Pancreas (tissue), 10 donors: ENCODE measurements at regions not wholly inside any gene's neighbourhood (a gene's known extent, or its start where the extent isn't known, plus 50 kb on each side); places are given as distances from the start of the nearest gene placed in this dataset.

Source experiments
- ATAC-seq, 4 donors: fragments of 200-7000 bp; cut with Tn5 transposase; one replicate each; pipeline versions ENCODE4 v1.8.0 to v1.9.1; 2020; ENCODE audit warnings: mild to moderate bottlenecking in 4 of 4, moderate library complexity in 4 of 4
- DNase-seq, 6 donors: peaks; one replicate each; pipeline ENCODE4 v3.0.0-alpha.2; 2020
- FAIRE-seq: peaks from 2 replicates; lab custom pipeline; 2012; peaks lifted over from hg19 to GRCh38; lab: Jason Lieb, UNC
- H3K27ac ChIP-seq, 4 donors: fragments of 200-600 bp; sonication (generic); 1 replicate in 3 of 4; 2 replicates in 1 of 4; pipeline versions ENCODE4 v1.5.0 to v1.8.0; 2020
- H3K27me3 ChIP-seq, 4 donors: fragments of 200-600 bp; one replicate each; pipeline ENCODE4 v1.8.0; 2021
- H3K36me3 ChIP-seq, 3 donors: fragments of 200-600 bp; sonication (generic) in 1 of 3; one replicate each; pipeline versions ENCODE4 v1.5.0 to v1.8.0; 2020 to 2021
- H3K4me1 ChIP-seq, 3 donors: fragments of 200-600 bp; one replicate each; pipeline ENCODE4 v1.8.0; 2021
- H3K4me3 ChIP-seq, 4 donors: fragments of 200-600 bp; sonication (generic) in 2 of 4; one replicate each; pipeline versions ENCODE4 v1.5.0 to v1.8.0; 2020 to 2021
- H3K9me3 ChIP-seq, 4 donors: fragments of 200-600 bp; one replicate each; pipeline ENCODE4 v1.8.0; 2021
- WGBS, 2 donors: extraction: QIAGEN DNeasy Blood & Tissue Kit; methylation state at CpG; one replicate each; pipeline ENCODE4 v1.1.7; 2013; 5-methylcytosine and 5-hydroxymethylcytosine counted together
- intact Hi-C, 3 donors: fragments of 100-400 bp; cut with DNase I; formaldehyde crosslinking; loops; one replicate each; pipeline versions ENCODE4 v1.11.1 to v1.14.2; 2022
- TF ChIP-seq, protein P1 (sequence below), 4 donors: fragments of 200-600 bp; sonication (generic) in 3 of 4; IDR thresholded peaks; one replicate each; pipeline versions ENCODE4 v1.5.0 to v1.8.0; 2021; ENCODE audit warnings: antibody characterized with exemption in 4 of 4
- donor health status: healthy with polysubstance abuse.
- donor health status: DM: no; HTN: no; CAD: no; lungs with moderate emphysema.
- donor health status: DM: no; HTN: no; CAD: no.
- donor health status: control.
- donor health status: control.
- donor health status: Bipolar disorder and iron deficiency.
- donor health status: DM: yes; HTN: yes; CAD: no.
- donor health status: DM: no; HTN: no; CAD: no.
- donor health status: DM: no; HTN: no; CAD: no.
- donor health status: DM: yes; HTN: yes; CAD: no.

DNA sequence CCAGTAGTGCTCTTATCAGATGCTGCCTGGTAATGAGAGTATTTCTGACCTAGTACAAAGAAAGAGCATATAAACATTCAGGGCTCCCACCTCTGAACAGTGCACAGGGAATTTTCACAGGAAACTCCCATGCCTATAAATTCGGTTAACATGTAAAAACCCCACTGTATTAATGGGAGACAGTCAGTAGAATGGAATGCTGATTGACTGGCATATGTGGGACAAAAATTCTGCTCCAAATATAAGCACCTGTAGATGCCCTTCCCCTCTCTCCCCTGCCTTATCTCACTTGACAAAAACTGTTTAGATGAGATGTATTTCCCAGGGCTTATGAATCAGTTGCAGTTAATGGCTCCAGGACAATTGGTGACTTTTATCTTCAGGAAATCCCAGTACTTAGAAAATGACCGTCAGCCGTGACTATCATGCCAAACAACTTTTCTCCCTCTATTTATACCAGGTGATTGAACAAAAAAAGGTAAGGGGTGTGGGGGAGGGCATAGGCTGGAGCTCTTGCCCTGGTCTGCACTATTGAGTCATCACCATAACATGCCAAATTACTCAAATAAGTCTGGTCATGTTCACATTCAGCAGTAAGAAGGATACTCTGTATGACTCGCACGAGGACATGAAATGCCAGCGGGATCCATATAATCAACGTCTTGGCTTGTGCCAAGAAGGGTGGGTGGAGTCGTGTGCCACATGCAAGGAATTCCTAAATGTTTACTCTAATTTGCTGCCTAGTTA, 176.4 kb upstream of the BMP2 start:
- FAIRE-seq, result no peak
- no peaks in the 10 kb centered on the region for H3K27me3 ChIP-seq
- peak in 3 of 4 donors; percentile 53 to 82 (median 75) for ATAC-seq
- 42 to 46% methylated on average over 8 of the region's 8 CpGs for WGBS, 2 donors
- intact Hi-C loops, result no loop called here
- TF ChIP-seq, protein P1, sequence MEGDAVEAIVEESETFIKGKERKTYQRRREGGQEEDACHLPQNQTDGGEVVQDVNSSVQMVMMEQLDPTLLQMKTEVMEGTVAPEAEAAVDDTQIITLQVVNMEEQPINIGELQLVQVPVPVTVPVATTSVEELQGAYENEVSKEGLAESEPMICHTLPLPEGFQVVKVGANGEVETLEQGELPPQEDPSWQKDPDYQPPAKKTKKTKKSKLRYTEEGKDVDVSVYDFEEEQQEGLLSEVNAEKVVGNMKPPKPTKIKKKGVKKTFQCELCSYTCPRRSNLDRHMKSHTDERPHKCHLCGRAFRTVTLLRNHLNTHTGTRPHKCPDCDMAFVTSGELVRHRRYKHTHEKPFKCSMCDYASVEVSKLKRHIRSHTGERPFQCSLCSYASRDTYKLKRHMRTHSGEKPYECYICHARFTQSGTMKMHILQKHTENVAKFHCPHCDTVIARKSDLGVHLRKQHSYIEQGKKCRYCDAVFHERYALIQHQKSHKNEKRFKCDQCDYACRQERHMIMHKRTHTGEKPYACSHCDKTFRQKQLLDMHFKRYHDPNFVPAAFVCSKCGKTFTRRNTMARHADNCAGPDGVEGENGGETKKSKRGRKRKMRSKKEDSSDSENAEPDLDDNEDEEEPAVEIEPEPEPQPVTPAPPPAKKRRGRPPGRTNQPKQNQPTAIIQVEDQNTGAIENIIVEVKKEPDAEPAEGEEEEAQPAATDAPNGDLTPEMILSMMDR (IDR thresholded peaks at IDR 0.05), result no peak
- no peak overlapping the region for H3K27ac ChIP-seq
- no peaks in the 10 kb centered on the region for H3K36me3 ChIP-seq
- DNase-seq, result no peak
- no peaks in the 10 kb centered on the region for H3K9me3 ChIP-seq
- peaks cover 0 to 3% (median 0%) of the 10 kb centered on the region in 3 donors for H3K4me1 ChIP-seq
- no peak overlapping the region for H3K4me3 ChIP-seq

DNA sequence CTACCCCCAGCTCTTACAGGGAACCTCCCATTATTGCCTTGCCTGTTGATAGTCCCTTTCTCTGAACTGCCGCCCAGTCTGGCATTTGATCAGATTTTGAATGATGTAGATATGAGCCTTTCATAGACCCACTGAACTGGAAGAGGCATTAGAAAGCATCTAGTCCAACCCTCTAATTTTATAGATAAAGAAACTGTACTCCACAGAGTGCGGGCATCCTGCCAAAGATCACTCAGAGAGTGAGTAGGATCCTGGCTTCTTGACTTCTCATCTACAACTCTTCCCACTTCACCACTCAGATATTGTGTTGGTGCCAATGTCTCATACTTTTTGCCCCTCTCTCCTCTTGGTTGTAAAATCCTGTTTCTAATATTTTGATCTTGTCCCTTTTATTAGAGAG, 179.2 kb upstream of the BMP2 start:
- DNase-seq, result peak in 1 of 6 donors; percentile 9
- H3K36me3 ChIP-seq, result no peaks in the 10 kb centered on the region
- no peaks in the 10 kb centered on the region for H3K4me1 ChIP-seq
- intact Hi-C loops, result no loop called here
- ATAC-seq, result no peak
- H3K27ac ChIP-seq, result no peak overlapping the region
- H3K9me3 ChIP-seq, result no peaks in the 10 kb centered on the region
- 52 to 58% methylated on average over 2 of the region's 2 CpGs for WGBS, 2 donors
- no peak for FAIRE-seq
- TF ChIP-seq, protein P1 (IDR thresholded peaks at IDR 0.05), result no peak
- no peaks in the 10 kb centered on the region for H3K27me3 ChIP-seq
- no peak overlapping the region for H3K4me3 ChIP-seq

DNA sequence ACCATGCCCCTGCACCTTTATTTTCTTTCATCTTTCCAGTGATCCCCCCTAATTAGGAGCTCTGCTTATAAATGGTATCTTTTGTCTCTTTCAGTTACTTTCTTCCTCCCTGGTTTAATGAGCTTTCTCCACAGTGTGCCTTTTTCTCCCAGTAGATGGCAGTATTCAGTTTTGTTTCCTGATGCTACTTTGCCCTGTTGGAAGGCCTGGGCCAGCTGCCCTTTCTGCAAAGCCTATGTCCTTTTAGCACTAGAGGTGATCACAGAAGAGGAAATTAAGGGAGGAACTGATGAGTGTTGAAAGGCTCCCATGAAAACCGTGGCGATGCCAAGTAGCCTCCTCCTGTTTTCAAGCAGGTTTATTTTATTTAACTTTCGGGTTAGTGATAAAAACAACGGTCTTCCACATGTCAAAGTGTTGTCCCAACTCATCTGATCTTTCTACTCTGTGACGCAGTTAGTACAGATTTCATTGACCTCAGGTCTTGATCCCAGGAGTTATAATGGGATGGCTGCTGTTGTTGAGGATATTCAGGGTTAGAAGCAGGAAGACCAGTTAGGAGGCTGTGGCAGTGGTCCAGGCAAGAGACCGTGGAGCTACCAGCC, 184.2 kb upstream of the BMP2 start:
- Histone ChIP-seq H3K36me3 (no peaks in the 10 kb centered on the region), H3K4me1 (no peaks in the 10 kb centered on the region), H3K4me3 (no peak overlapping the region), H3K27ac (no peak overlapping the region), H3K27me3 (no peaks in the 10 kb centered on the region), H3K9me3 (no peaks in the 10 kb centered on the region)
- 63 to 65% methylated on average over 6 of the region's 6 CpGs for WGBS, 2 donors
- TF ChIP-seq, protein P1 (IDR thresholded peaks at IDR 0.05), result peak; percentile 50 to 77 (median 62)
- FAIRE-seq (peak; percentile 45), DNase-seq (peak in 4 of 6 donors; percentile 25 to 43 (median 36)), ATAC-seq (peak; percentile 84 to 93 (median 92))
- intact Hi-C loops, result no loop called here

DNA sequence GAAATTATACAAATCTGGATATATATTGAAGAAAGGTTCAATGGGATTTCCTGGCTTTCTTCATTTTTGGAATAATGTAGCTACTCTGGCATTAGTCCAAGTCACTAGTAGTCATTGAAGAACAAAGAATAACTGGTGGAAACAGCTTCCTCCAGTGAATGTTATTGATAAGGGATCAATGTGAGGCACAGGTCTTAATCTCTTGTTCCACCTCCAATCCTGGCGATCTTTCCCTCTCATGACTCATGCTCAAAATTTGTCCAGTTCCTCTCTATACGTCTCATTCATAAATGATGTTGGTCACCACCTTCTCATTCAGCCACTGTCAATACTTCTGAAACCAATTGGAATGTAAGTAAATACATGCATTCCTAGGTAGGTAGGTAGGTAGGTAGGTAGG, 185.0 kb upstream of the BMP2 start:
- H3K27ac ChIP-seq, result no peak overlapping the region
- no peaks in the 10 kb centered on the region for H3K27me3 ChIP-seq
- intact Hi-C loops, result no loop called here
- ATAC-seq (no peak), DNase-seq (no peak), FAIRE-seq (no peak)
- TF ChIP-seq, protein P1 (IDR thresholded peaks at IDR 0.05), result no peak
- no peaks in the 10 kb centered on the region for H3K4me1 ChIP-seq
- WGBS, 2 donors, result 55 to 71% methylated on average over 2 of the region's 2 CpGs
- H3K36me3 ChIP-seq, result no peaks in the 10 kb centered on the region
- no peaks in the 10 kb centered on the region for H3K9me3 ChIP-seq
- H3K4me3 ChIP-seq, result no peak overlapping the region

DNA sequence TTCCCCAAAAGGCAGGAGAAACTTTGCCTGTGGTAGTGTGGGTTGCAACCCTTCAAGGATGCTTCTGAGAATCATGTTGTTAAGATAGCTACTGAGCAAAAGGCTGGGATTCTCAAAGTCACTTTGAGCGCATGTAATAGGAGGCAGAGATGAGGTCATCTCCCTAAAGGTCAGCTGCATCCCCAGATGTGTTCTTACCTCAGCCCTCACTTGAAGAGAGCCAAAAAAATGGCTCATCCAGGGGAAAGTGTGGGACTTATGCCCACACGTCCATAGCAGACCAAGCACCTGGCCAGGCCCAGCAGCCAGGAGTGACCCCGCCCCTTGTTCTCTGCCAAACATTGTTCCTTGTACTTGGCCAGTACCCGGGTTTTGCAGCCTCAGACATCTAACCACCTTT, 187.0 kb upstream of the BMP2 start:
- TF ChIP-seq, protein P1 (IDR thresholded peaks at IDR 0.05), result no peak
- intact Hi-C loops, result no loop called here
- Histone ChIP-seq H3K27me3 (no peaks in the 10 kb centered on the region), H3K36me3 (no peaks in the 10 kb centered on the region), H3K4me3 (no peak overlapping the region), H3K9me3 (no peaks in the 10 kb centered on the region), H3K4me1 (no peaks in the 10 kb centered on the region), H3K27ac (no peak overlapping the region)
- ATAC-seq (no peak), DNase-seq (peak in 1 of 6 donors; percentile 18), FAIRE-seq (no peak)
- WGBS, 2 donors, result 49 to 55% methylated on average over 4 of the region's 4 CpGs
